ENCODE measurements at regions not wholly inside any gene's neighbourhood (a gene's known extent, or its start where the extent isn't known, plus 50 kb on each side); places are given as distances from the start of the nearest gene placed in this dataset.

DNA sequence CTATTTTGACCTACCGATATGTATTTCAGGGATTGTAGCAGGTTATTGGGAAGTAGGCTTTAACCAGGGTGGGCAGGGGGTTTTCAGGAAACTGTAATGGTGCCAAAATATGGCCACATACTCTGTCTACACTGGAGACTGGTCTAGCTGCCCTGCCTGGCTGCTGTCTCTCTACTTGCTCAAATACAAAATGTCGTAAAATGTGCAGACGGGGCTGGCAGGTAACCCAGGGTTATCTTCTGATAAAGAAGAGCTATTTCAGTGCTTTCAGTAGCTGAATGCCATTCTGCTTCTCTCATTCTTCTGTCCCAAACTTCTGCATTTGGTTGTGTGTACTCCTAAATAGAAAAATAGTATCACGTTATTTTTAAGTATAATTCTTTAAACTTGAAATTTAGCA lies 616.2 kb downstream of the EPM2A start:
- TF ChIP-seq, protein P1, sequence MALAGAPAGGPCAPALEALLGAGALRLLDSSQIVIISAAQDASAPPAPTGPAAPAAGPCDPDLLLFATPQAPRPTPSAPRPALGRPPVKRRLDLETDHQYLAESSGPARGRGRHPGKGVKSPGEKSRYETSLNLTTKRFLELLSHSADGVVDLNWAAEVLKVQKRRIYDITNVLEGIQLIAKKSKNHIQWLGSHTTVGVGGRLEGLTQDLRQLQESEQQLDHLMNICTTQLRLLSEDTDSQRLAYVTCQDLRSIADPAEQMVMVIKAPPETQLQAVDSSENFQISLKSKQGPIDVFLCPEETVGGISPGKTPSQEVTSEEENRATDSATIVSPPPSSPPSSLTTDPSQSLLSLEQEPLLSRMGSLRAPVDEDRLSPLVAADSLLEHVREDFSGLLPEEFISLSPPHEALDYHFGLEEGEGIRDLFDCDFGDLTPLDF (CRISPR knock-in tag; IDR thresholded peaks at IDR 0.05): no peak
- TF ChIP-seq, protein P2, sequence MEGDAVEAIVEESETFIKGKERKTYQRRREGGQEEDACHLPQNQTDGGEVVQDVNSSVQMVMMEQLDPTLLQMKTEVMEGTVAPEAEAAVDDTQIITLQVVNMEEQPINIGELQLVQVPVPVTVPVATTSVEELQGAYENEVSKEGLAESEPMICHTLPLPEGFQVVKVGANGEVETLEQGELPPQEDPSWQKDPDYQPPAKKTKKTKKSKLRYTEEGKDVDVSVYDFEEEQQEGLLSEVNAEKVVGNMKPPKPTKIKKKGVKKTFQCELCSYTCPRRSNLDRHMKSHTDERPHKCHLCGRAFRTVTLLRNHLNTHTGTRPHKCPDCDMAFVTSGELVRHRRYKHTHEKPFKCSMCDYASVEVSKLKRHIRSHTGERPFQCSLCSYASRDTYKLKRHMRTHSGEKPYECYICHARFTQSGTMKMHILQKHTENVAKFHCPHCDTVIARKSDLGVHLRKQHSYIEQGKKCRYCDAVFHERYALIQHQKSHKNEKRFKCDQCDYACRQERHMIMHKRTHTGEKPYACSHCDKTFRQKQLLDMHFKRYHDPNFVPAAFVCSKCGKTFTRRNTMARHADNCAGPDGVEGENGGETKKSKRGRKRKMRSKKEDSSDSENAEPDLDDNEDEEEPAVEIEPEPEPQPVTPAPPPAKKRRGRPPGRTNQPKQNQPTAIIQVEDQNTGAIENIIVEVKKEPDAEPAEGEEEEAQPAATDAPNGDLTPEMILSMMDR (IDR thresholded peaks at IDR 0.05): no peak
- TF ChIP-seq NR3C1 (CRISPR knock-in tag; conservative IDR thresholded peaks at IDR 0.05; ENCODE audit: low read depth) (no peak), ELF4 (CRISPR knock-in tag; IDR thresholded peaks at IDR 0.05; ENCODE audit: low read depth) (no peak), TP53 (CRISPR knock-in tag; IDR thresholded peaks at IDR 0.05) (no peak), ZNF121 (CRISPR knock-in tag; IDR thresholded peaks at IDR 0.05) (no peak), ESRRA (CRISPR knock-in tag; IDR thresholded peaks at IDR 0.05; ENCODE audit: borderline replicate concordance) (no peak)
- TF ChIP-seq, protein P3, sequence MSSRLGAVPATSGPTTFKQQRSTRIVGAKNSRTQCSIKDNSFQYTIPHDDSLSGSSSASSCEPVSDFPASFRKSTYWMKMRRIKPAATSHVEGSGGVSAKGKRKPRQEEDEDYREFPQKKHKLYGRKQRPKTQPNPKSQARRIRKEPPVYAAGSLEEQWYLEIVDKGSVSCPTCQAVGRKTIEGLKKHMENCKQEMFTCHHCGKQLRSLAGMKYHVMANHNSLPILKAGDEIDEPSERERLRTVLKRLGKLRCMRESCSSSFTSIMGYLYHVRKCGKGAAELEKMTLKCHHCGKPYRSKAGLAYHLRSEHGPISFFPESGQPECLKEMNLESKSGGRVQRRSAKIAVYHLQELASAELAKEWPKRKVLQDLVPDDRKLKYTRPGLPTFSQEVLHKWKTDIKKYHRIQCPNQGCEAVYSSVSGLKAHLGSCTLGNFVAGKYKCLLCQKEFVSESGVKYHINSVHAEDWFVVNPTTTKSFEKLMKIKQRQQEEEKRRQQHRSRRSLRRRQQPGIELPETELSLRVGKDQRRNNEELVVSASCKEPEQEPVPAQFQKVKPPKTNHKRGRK (CRISPR knock-in tag; IDR thresholded peaks at IDR 0.05; ENCODE audit: borderline replicate concordance): no peak
- TF ChIP-seq, protein P4, sequence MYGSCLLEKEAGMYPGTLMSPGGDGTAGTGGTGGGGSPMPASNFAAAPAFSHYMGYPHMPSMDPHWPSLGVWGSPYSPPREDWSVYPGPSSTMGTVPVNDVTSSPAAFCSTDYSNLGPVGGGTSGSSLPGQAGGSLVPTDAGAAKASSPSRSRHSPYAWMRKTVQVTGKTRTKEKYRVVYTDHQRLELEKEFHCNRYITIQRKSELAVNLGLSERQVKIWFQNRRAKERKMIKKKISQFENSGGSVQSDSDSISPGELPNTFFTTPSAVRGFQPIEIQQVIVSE (CRISPR knock-in tag; IDR thresholded peaks at IDR 0.05; ENCODE audit: borderline replicate concordance): no peak
- TF ChIP-seq, protein P5, sequence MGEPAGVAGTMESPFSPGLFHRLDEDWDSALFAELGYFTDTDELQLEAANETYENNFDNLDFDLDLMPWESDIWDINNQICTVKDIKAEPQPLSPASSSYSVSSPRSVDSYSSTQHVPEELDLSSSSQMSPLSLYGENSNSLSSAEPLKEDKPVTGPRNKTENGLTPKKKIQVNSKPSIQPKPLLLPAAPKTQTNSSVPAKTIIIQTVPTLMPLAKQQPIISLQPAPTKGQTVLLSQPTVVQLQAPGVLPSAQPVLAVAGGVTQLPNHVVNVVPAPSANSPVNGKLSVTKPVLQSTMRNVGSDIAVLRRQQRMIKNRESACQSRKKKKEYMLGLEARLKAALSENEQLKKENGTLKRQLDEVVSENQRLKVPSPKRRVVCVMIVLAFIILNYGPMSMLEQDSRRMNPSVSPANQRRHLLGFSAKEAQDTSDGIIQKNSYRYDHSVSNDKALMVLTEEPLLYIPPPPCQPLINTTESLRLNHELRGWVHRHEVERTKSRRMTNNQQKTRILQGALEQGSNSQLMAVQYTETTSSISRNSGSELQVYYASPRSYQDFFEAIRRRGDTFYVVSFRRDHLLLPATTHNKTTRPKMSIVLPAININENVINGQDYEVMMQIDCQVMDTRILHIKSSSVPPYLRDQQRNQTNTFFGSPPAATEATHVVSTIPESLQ (CRISPR knock-in tag; IDR thresholded peaks at IDR 0.05): no peak
- TF ChIP-seq, protein P6, sequence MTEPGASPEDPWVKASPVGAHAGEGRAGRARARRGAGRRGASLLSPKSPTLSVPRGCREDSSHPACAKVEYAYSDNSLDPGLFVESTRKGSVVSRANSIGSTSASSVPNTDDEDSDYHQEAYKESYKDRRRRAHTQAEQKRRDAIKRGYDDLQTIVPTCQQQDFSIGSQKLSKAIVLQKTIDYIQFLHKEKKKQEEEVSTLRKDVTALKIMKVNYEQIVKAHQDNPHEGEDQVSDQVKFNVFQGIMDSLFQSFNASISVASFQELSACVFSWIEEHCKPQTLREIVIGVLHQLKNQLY (CRISPR knock-in tag; IDR thresholded peaks at IDR 0.05): no peak

All from WTC11 (cell line).